ENCODE measurements at regions not wholly inside any gene's neighbourhood (a gene's known extent, or its start where the extent isn't known, plus 50 kb on each side); places are given as distances from the start of the nearest gene placed in this dataset.
A peak's percentile ranks its signal among the peaks of the same experiment; 100 is the strongest.

- H3K36me3 ChIP-seq = no peaks in the 10 kb centered on the region
- 88 to 93% (median 90%) methylated on average over 6 of the region's 6 CpGs for WGBS, 5 donors
- H3K4me3 ChIP-seq = no peak overlapping the region
- DNase-seq = no peak
- H3K9me3 ChIP-seq = peaks cover 0 to 11% (median 0%) of the 10 kb centered on the region in 8 donors
- intact Hi-C loops (cut with DNase I; ENCODE audit: low total_unique reads) = no loop called here
- no peak for TF ChIP-seq POLR2A (IDR thresholded peaks at IDR 0.05)
- TF ChIP-seq CTCF (IDR thresholded peaks at IDR 0.05 in 8 of 11, conservative IDR thresholded peaks at IDR 0.05 in 3 of 11) = no peak
- no peak for TF ChIP-seq POLR2AphosphoS5 (IDR thresholded peaks at IDR 0.05)
- H3K27ac ChIP-seq = no peak overlapping the region
- H3K27me3 ChIP-seq (replicated peaks in 1 of 7) = no peaks in the 10 kb centered on the region
- H3K4me1 ChIP-seq = no peaks in the 10 kb centered on the region
These were observed 413.5 kb downstream of the OCA2 start for GRCh38 chr15:27685644-27686043.

- TF ChIP-seq POLR2A (IDR thresholded peaks at IDR 0.05) = no peak
- TF ChIP-seq POLR2AphosphoS5 (IDR thresholded peaks at IDR 0.05) = no peak
- TF ChIP-seq CTCF (IDR thresholded peaks at IDR 0.05 in 8 of 11, conservative IDR thresholded peaks at IDR 0.05 in 3 of 11) = no peak
- no peak overlapping the region for H3K27ac ChIP-seq
- WGBS, 5 donors = 75 to 80% (median 76%) methylated on average over 3 of the region's 3 CpGs
- intact Hi-C loops (cut with DNase I; ENCODE audit: low total_unique reads) = no loop called here
- no peaks in the 10 kb centered on the region for H3K36me3 ChIP-seq
- H3K4me1 ChIP-seq = no peaks in the 10 kb centered on the region
- no peak overlapping the region for H3K4me3 ChIP-seq
- H3K27me3 ChIP-seq (replicated peaks in 1 of 7) = no peaks in the 10 kb centered on the region
- DNase-seq = no peak
- H3K9me3 ChIP-seq = peaks cover 0 to 11% (median 0%) of the 10 kb centered on the region in 8 donors
These were observed 416.0 kb downstream of the OCA2 start for GRCh38 chr15:27683121-27683520.

- 46 to 80% (median 58%) methylated on average over 7 to 8 of the region's 8 CpGs for WGBS, 5 donors
- H3K27me3 ChIP-seq (replicated peaks in 1 of 7) = no peaks in the 10 kb centered on the region
- no peak overlapping the region for H3K27ac ChIP-seq
These were observed 418.1 kb downstream of the OCA2 start for GRCh38 chr15:27681038-27681437.

More at GRCh38 chr15:27681038-27681437, 418.1 kb downstream of the OCA2 start:
- no peak for TF ChIP-seq POLR2AphosphoS5 (IDR thresholded peaks at IDR 0.05)
- no peak for TF ChIP-seq POLR2A (IDR thresholded peaks at IDR 0.05)
- peak in 2 of 11 experiments; percentile 18 to 45 for TF ChIP-seq CTCF (IDR thresholded peaks at IDR 0.05 in 8 of 11, conservative IDR thresholded peaks at IDR 0.05 in 3 of 11)
- Histone ChIP-seq H3K4me3 (no peak overlapping the region), H3K4me1 (no peaks in the 10 kb centered on the region), H3K36me3 (no peaks in the 10 kb centered on the region), H3K9me3 (no peaks in the 10 kb centered on the region)
- no peak for DNase-seq
- intact Hi-C loops (cut with DNase I; ENCODE audit: low total_unique reads) = no loop called here

Data from spleen (tissue), 11 donors.